Cardiac muscle cell (in vitro differentiated cells and primary cell): ENCODE measurements at regions not wholly inside any gene's neighbourhood (a gene's known extent, or its start where the extent isn't known, plus 50 kb on each side); places are given as distances from the start of the nearest gene placed in this dataset.

Experiments used
- DNase-seq, 2 donors: peaks; one replicate each; pipeline versions ENCODE4 v3.0.0 to v3.0.0-alpha.2; 2010 to 2017; ENCODE audit warnings: low read depth in 1 of 2, low spot score in 1 of 2
- H3K27ac ChIP-seq: fragments of 200-600 bp; sonication (generic); 2 replicates; pipeline ENCODE4 v1.5.1; 2016
- H3K27me3 ChIP-seq: fragments of 200-600 bp; sonication (generic); 2 replicates; pipeline ENCODE4 v1.6.0; 2016; ENCODE audit warnings: control low read depth
- H3K36me3 ChIP-seq: fragments of 200-600 bp; sonication (generic); 2 replicates; pipeline ENCODE4 v1.5.1; 2016; ENCODE audit warnings: control low read depth
- H3K4me1 ChIP-seq: fragments of 200-600 bp; sonication (generic); 2 replicates; pipeline ENCODE4 v1.8.1; 2017; ENCODE audit warnings: low read depth, mild to moderate bottlenecking, mixed run types
- H3K4me3 ChIP-seq: fragments of 200-600 bp; sonication (generic); 2 replicates; pipeline ENCODE4 v1.5.1; 2016; ENCODE audit warnings: mild to moderate bottlenecking
- H3K9me3 ChIP-seq: fragments of 200-600 bp; sonication (generic); 2 replicates; pipeline ENCODE4 v1.5.1; 2017; ENCODE audit warnings: low read depth, mild to moderate bottlenecking, control low read depth
- CTCF ChIP-seq: IDR thresholded peaks from 2 replicates; pipeline ENCODE4 v1.5.1; 2012; ENCODE audit warnings: low read depth, mild to moderate bottlenecking, low read length

GRCh38 chr15:94019062-94019461 lies 212.3 kb upstream of the MCTP2 start:
- Histone ChIP-seq H3K4me1 (no peaks in the 10 kb centered on the region), H3K9me3 (no peaks in the 10 kb centered on the region), H3K4me3 (no peak overlapping the region), H3K36me3 (no peaks in the 10 kb centered on the region), H3K27ac (no peak overlapping the region), H3K27me3 (no peaks in the 10 kb centered on the region)
- DNase-seq, result no peak
- no peak for TF ChIP-seq CTCF

- Histone ChIP-seq H3K9me3 (no peaks in the 10 kb centered on the region), H3K27me3 (no peaks in the 10 kb centered on the region), H3K36me3 (no peaks in the 10 kb centered on the region), H3K4me1 (no peaks in the 10 kb centered on the region), H3K4me3 (no peak overlapping the region), H3K27ac (no peak overlapping the region)
- DNase-seq, result no peak
- TF ChIP-seq CTCF, result no peak
Measured at GRCh38 chr15:94015324-94015723, 216.0 kb upstream of the MCTP2 start.

GRCh38 chr15:94008104-94009074 lies 223.0 kb upstream of the MCTP2 start:
- TF ChIP-seq CTCF, result no peak
- DNase-seq, result peak in 1 of 2 donors; percentile 24
- no peaks in the 10 kb centered on the region for H3K9me3 ChIP-seq
- H3K36me3 ChIP-seq, result no peaks in the 10 kb centered on the region
- no peaks in the 10 kb centered on the region for H3K27me3 ChIP-seq
- no peak overlapping the region for H3K4me3 ChIP-seq
- no peaks in the 10 kb centered on the region for H3K4me1 ChIP-seq
- H3K27ac ChIP-seq, result no peak overlapping the region

- Histone ChIP-seq H3K27ac (no peak overlapping the region), H3K36me3 (no peaks in the 10 kb centered on the region), H3K4me3 (no peak overlapping the region), H3K4me1 (no peaks in the 10 kb centered on the region), H3K27me3 (no peaks in the 10 kb centered on the region), H3K9me3 (no peaks in the 10 kb centered on the region)
- DNase-seq, result no peak
- no peak for TF ChIP-seq CTCF
Measured at GRCh38 chr15:94004697-94005096, 226.7 kb upstream of the MCTP2 start.

GRCh38 chr15:94002041-94002440 lies 229.3 kb upstream of the MCTP2 start:
- no peaks in the 10 kb centered on the region for H3K4me1 ChIP-seq
- H3K27ac ChIP-seq, result no peak overlapping the region
- peaks cover 5% of the 10 kb centered on the region for H3K27me3 ChIP-seq
- no peaks in the 10 kb centered on the region for H3K36me3 ChIP-seq
- no peak for TF ChIP-seq CTCF
- DNase-seq, result no peak
- H3K4me3 ChIP-seq, result no peak overlapping the region
- H3K9me3 ChIP-seq, result no peaks in the 10 kb centered on the region
